HG02870 (cell line): ENCODE measurements at regions not wholly inside any gene's neighbourhood (a gene's known extent, or its start where the extent isn't known, plus 50 kb on each side); places are given as distances from the start of the nearest gene placed in this dataset.
"Not testable (repeated sequence)": the region's sequence is repeated elsewhere in the genome, so short reads cannot be mapped to it uniquely, and the experiment has no call there.

ENCODE experiments used
- ATAC-seq: cut with Tn5 transposase; IDR thresholded peaks from one replicate; pipeline ENCODE4 v1.9.1; 2021; ENCODE audit warnings: mild to moderate bottlenecking, moderate library complexity; ENCODE audit not compliant: unreplicated experiment

GRCh38 chr9:96157675-96158074, 144.3 kb downstream of the HSD17B3 start:
- ATAC-seq: no peak

GRCh38 chr9:96156171-96156974, 145.6 kb downstream of the HSD17B3 start:
- no peak for ATAC-seq

DNA sequence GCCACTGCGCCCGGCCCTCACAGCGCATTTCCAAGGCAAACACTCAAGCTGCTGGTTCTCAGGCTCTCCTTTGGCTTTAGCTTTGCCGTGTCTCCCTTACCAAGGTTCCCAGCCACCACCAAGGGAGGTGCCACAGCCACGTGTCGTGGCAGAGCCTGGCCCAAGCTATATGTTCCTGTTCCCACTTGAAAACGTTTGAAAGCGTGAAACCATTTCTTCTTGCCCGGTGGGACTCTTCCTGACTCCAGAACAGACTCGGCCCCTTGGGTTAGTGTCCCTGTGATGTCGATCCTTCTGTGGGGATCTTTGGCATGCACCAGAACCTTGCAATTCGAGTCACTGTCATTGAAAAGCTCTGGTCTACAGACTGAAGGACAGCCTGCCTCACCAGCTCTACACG, 147.9 kb downstream of the HSD17B3 start:
- ATAC-seq: no peak

GRCh38 chr9:96152550-96152949, 149.4 kb downstream of the HSD17B3 start:
- ATAC-seq: no peak

DNA sequence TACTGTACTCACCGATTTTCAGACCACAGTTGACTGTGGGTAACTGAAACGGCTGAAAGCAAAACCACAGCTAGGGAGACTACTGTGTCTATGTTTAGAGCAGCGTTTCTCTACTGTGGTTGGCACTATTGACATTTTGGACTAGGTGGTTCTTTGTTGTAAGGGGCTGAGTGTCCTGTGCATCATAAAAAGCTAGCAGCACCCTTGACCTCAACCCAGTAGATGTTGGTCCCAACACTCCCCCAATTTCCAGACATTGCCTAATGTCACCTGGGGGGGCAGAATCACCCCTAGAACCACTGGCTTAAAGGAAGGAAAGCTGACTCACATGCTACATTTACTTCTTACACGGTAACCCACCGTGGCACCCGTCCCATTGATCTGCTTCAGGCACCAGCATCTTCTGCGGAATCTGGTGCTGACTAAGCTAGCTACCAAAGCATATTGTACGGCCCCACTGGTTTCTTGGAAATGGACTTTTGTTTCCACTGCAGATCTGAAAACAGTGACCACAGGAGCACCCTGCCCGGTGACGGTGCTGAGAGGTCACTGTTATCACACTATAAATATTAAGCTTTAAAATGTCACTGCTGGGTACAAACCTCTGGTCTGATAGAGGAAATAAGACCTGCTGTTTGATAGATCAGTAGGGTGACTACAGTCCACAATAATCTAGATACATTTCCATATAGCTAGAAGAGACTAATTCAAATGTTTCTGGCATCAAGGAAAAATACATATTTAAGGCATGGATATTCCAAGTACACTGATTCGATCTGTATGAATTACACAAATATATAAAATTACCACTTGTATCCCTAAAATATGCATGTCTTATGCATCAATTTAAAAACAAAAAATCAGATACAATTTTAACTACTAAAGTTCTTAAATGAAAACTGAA, 151.4 kb downstream of the HSD17B3 start:
- peak; percentile 83 for ATAC-seq

- peak; percentile 70 for ATAC-seq
Observed at GRCh38 chr9:96149533-96150280, 152.3 kb downstream of the HSD17B3 start.

DNA sequence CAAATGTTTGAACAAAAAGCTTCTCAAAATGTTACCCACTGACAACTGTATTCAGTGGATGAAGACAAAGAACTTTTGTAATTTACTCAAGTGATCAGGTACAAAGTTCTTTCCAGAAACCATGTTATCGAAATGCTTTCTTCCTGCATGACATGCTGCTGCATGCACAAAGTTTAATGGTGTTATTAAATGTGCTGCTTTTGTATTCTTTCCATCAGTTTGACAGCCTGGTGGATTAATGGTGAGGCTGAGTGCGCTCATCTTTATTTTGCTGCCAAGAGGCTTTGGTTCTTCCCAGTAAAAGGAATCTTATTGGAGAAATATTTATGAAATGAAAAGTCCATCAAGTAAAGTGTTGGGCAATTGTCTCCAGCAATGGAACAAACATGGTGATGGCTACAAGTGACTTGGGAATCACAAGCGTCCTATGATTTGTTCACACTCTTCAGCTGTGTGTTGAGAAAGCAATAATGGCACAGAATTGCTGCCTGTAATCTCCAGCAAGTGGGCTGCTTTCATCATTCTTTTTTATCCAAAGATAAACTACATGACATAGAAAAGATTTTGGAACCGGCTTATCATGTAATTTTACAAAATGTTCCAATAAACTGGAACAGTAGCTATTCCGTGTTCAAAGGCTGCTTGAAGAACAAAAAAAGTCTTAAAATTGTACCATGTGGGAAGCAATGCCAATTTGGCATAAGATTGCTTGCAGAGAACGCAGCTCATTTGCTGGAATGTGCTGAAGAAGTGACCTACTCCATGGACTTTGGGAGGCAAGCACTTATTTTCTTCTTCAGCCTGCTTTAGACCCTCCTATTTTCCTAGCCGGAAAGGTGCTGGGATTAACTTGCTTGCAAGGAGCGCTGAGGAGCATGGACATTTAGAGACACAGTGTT, 153.1 kb downstream of the HSD17B3 start:
- no peak for ATAC-seq

- not testable (repeated sequence) for ATAC-seq
Observed at GRCh38 chr9:96147029-96147428, 154.9 kb downstream of the HSD17B3 start.

- no peak for ATAC-seq
Observed at GRCh38 chr9:96141666-96142065, 160.3 kb downstream of the HSD17B3 start.

DNA sequence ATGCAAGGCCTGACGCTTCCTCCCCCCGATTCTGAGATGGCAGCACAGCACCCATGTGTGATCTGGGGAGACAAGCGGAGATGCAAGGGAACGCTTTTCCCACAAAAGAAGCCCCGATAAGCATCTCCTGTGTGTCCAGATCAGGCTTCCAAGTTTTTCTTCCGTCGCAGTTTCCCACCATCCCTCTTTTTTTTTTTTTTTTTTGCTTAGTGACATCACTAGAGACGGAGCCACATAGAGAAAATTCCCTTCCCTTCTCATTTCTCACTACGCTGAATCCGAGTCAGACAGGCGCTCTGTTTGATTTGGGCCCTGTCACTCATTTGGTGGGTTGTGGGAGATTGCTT, 160.9 kb downstream of the HSD17B3 start:
- ATAC-seq: no peak

DNA sequence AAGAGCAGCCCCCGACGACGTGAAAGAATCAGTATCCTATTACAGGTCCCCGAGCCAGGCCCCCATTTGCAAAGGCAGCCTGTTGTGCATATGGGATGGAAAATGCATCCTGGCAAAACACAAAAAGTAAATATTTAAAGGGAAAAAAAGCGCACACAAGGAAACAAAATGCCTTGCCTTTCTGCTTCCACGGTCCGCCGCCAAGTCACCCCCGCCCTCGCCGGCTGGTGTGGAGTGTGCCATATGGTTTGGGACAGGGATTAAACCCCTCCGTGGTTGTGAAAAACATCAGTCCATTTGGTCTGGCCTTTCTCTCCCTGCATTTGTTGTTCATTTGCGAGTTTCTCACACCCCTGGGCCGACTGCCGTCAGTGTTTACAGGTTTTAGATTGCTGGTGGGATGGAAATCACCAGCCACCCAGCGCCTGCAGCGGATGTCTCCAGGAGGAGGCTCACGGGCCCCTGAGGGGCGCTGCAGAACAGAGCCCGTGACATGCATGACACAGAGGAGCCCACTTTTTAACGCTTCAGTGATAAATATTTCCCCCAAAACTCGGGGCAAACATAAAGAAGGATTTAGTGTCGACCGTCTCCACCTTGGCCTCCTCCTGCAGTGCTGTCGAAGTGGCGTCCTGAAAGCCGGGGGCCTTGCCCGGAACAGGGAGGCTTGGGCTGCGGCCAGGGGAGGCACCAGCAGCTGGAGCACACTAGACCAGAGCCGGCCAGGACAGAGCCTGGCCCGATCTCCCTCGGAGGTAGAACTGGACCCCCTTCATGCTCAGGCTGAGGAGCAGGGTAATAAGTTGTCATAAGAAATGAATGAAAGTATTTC, 161.5 kb downstream of the HSD17B3 start:
- no peak for ATAC-seq

GRCh38 chr9:96139592-96140295, 162.2 kb downstream of the HSD17B3 start:
- no peak for ATAC-seq

DNA sequence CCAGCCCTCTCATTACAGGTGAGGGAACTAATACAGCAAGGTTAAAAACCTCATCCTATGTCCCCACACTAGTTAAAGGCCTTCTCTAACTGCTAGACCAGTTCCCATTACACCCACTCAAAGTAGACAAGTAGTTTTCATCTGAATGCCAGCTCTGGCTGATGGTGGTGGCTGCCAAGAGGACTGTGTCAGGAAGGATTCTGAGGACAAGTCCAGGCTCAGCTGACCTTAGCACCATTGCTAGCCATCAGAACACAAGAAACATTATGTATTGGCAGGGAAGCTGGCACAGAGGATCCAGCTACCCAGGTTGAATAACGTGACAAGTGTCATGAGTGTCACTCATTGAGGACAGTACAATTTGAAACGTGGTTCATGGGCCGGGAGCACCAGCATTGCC, 163.4 kb downstream of the HSD17B3 start:
- no peak for ATAC-seq

GRCh38 chr9:96137671-96138429, 164.1 kb downstream of the HSD17B3 start:
- peak; percentile 34 for ATAC-seq

DNA sequence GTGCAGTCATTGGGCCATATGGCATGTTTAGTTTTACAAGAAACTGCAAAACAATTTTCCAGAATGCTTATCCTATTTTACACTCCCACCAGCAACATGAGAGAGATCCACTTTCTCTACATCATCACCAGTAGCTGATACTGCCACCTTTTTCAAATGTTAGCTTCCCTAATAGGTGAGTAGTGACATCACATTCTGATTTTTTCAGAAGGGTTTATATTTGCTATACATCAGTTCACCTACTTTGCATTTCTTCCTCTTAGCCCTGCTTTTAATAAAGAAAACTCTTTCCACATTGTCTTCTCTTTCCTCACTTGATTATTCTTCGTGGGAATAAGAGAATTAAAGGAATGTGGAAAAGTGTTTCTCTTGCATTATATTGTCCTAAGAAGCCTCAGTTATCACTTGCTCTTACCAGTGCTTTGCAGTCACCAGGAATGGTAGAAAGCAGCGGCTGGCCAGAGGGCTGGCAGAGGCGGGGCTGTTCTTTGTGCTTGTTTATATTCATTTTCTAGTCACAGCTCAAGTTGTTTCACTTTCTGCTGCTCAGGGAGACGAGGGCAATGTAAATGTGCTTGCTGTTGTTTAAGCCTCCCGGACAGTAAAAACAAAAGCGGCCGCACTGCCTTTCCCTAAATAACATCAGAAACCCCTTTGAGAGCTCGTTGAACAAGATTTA, 164.8 kb downstream of the HSD17B3 start:
- peak; percentile 95 for ATAC-seq

DNA sequence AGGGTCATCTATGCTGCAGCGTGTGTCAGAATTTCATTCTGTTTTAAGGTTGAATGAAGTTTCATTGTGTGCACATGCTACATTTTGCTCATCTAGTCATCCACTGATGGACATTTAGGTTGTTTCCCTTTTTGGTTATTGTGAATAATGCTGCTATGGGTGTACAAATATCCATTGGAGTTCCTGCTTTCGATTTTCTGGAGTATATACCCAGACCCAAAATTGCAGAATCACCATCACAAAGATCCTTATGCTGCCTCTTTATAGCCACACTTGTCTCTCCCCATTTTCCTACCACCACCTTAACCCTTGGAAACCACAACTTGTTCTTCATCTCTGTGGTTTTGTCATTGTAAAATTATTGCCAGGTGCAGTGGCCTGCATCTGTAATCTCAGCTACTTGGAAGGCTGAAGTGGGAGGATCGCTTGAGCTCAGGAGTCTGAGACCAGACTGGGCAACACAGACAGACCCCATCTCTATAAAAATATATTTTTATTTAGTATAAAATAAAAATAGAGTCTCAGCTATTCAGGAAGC, 166.2 kb downstream of the HSD17B3 start:
- no peak for ATAC-seq

- no peak for ATAC-seq
Observed at GRCh38 chr9:96135076-96135752, 166.8 kb downstream of the HSD17B3 start.
